ENCODE measurements at regions not wholly inside any gene's neighbourhood (a gene's known extent, or its start where the extent isn't known, plus 50 kb on each side); places are given as distances from the start of the nearest gene placed in this dataset.

GRCh38 chr18:6591491-6591890 lies 138.0 kb upstream of the ARHGAP28 start:
- TF ChIP-seq, protein P1, sequence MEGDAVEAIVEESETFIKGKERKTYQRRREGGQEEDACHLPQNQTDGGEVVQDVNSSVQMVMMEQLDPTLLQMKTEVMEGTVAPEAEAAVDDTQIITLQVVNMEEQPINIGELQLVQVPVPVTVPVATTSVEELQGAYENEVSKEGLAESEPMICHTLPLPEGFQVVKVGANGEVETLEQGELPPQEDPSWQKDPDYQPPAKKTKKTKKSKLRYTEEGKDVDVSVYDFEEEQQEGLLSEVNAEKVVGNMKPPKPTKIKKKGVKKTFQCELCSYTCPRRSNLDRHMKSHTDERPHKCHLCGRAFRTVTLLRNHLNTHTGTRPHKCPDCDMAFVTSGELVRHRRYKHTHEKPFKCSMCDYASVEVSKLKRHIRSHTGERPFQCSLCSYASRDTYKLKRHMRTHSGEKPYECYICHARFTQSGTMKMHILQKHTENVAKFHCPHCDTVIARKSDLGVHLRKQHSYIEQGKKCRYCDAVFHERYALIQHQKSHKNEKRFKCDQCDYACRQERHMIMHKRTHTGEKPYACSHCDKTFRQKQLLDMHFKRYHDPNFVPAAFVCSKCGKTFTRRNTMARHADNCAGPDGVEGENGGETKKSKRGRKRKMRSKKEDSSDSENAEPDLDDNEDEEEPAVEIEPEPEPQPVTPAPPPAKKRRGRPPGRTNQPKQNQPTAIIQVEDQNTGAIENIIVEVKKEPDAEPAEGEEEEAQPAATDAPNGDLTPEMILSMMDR (IDR thresholded peaks at IDR 0.05 in 2 of 3, conservative IDR thresholded peaks at IDR 0.05 in 1 of 3; ENCODE audit: borderline replicate concordance in 1 of 3, insufficient read depth in 1 of 3, low read depth in 2 of 3, low read length in 2 of 3), result no peak
- TF ChIP-seq RAD21 (IDR thresholded peaks at IDR 0.05; ENCODE audit: low read depth), result no peak
- TF ChIP-seq POLR2AphosphoS5 (IDR thresholded peaks at IDR 0.05; ENCODE audit: low read depth, low read length), result no peak
- no peak for TF ChIP-seq JUND (IDR thresholded peaks at IDR 0.05)
- TF ChIP-seq POLR2A (IDR thresholded peaks at IDR 0.05; ENCODE audit: borderline replicate concordance, extremely low read depth, insufficient read depth, insufficient read length), result no peak
- TF ChIP-seq EZH2phosphoT487 (IDR thresholded peaks at IDR 0.05; ENCODE audit: borderline replicate concordance), result no peak
- TF ChIP-seq, protein P2, sequence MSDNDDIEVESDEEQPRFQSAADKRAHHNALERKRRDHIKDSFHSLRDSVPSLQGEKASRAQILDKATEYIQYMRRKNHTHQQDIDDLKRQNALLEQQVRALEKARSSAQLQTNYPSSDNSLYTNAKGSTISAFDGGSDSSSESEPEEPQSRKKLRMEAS (IDR thresholded peaks at IDR 0.05), result no peak
- no peak for TF ChIP-seq SP1 (IDR thresholded peaks at IDR 0.05; ENCODE audit: low read depth)
- no peak for TF ChIP-seq FOSL1 (IDR thresholded peaks at IDR 0.05; ENCODE audit: low read depth)
